ENCODE measurements at regions not wholly inside any gene's neighbourhood (a gene's known extent, or its start where the extent isn't known, plus 50 kb on each side); places are given as distances from the start of the nearest gene placed in this dataset.

- Histone ChIP-seq H3K9ac (ENCODE audit: low read depth in 1 of 2, low read length in 2 of 2) (no peak overlapping the region), H3K36me3 (ENCODE audit: control insufficient read depth in 4 of 4, insufficient read depth in 3 of 4, low read depth in 1 of 4, low read length in 3 of 4) (no peaks in the 10 kb centered on the region), H3K27me3 (ENCODE audit: control insufficient read depth in 4 of 4, insufficient read depth in 4 of 4, low read length in 3 of 4) (peaks cover 0 to 9% (median 3%) of the 10 kb centered on the region in 4 donors), H3K4me1 (ENCODE audit: control insufficient read depth in 4 of 4, insufficient read depth in 4 of 4, low read length in 3 of 4) (peaks cover 0 to 2% (median 0%) of the 10 kb centered on the region in 4 donors), H3K27ac (ENCODE audit: low read depth in 1 of 2, low read length in 2 of 2) (no peak overlapping the region), H3K9me3 (ENCODE audit: control insufficient read depth in 4 of 4, low read length in 3 of 4) (peaks cover 0 to 2% (median 0%) of the 10 kb centered on the region in 4 donors), H3K4me3 (ENCODE audit: low read depth in 1 of 3, low read length in 3 of 3) (no peak overlapping the region)
- TF ChIP-seq ZBTB33 (IDR thresholded peaks at IDR 0.05) (no peak), HNF4G (IDR thresholded peaks at IDR 0.05) (no peak), HNF4A (conservative IDR thresholded peaks at IDR 0.05) (no peak)
- WGBS: 57% methylated on average over 7 of the region's 7 CpGs
- DNase-seq (ENCODE audit: low spot score): no peak
Observed at GRCh38 chr1:115560027-115560426, 81.7 kb upstream of the VANGL1 start.

GRCh38 chr1:115558275-115558674, 83.5 kb upstream of the VANGL1 start:
- no peak for TF ChIP-seq ZBTB33 (IDR thresholded peaks at IDR 0.05)
- TF ChIP-seq FOXA2 (IDR thresholded peaks at IDR 0.05): no peak
- TF ChIP-seq HNF4A (conservative IDR thresholded peaks at IDR 0.05): no peak
- TF ChIP-seq RXRA (IDR thresholded peaks at IDR 0.05): no peak
- TF ChIP-seq ATF3 (IDR thresholded peaks at IDR 0.05): no peak
- no peak for TF ChIP-seq HNF4G (IDR thresholded peaks at IDR 0.05)
- TF ChIP-seq MAX (IDR thresholded peaks at IDR 0.05): no peak
- TF ChIP-seq TAF1 (conservative IDR thresholded peaks at IDR 0.05): no peak
- no peak for TF ChIP-seq GABPA (IDR thresholded peaks at IDR 0.05 in 1 of 2, conservative IDR thresholded peaks at IDR 0.05 in 1 of 2)
- no peak for TF ChIP-seq NR2F2 (IDR thresholded peaks at IDR 0.05)
- no peak for TF ChIP-seq CTCF (IDR thresholded peaks at IDR 0.05; ENCODE audit: low read depth, low read length, missing input control)
- TF ChIP-seq SP1 (IDR thresholded peaks at IDR 0.05): no peak
- no peak for TF ChIP-seq JUND (IDR thresholded peaks at IDR 0.05)
- no peak for TF ChIP-seq FOXA1 (IDR thresholded peaks at IDR 0.05)
- TF ChIP-seq EGR1 (IDR thresholded peaks at IDR 0.05; ENCODE audit: low read depth in 2 of 2): no peak
- TF ChIP-seq YY1 (IDR thresholded peaks at IDR 0.05): no peak
- no peak for TF ChIP-seq RAD21 (IDR thresholded peaks at IDR 0.05)
- no peak for TF ChIP-seq REST (IDR thresholded peaks at IDR 0.05)
- Histone ChIP-seq H3K27me3 (ENCODE audit: control insufficient read depth in 4 of 4, insufficient read depth in 4 of 4, low read length in 3 of 4) (peaks cover 0 to 6% (median 3%) of the 10 kb centered on the region in 4 donors), H3K9ac (ENCODE audit: low read depth in 1 of 2, low read length in 2 of 2) (no peak overlapping the region), H3K27ac (ENCODE audit: low read depth in 1 of 2, low read length in 2 of 2) (no peak overlapping the region), H3K4me1 (ENCODE audit: control insufficient read depth in 4 of 4, insufficient read depth in 4 of 4, low read length in 3 of 4) (no peaks in the 10 kb centered on the region), H3K9me3 (ENCODE audit: control insufficient read depth in 4 of 4, low read length in 3 of 4) (no peaks in the 10 kb centered on the region), H3K36me3 (ENCODE audit: control insufficient read depth in 4 of 4, insufficient read depth in 3 of 4, low read depth in 1 of 4, low read length in 3 of 4) (no peaks in the 10 kb centered on the region), H3K4me3 (ENCODE audit: low read depth in 1 of 3, low read length in 3 of 3) (no peak overlapping the region)
- no peak for DNase-seq (ENCODE audit: low spot score)
- 84% methylated on average over 2 of the region's 2 CpGs for WGBS

All from liver (tissue), 8 donors.